ENCODE measurements at regions not wholly inside any gene's neighbourhood (a gene's known extent, or its start where the extent isn't known, plus 50 kb on each side); places are given as distances from the start of the nearest gene placed in this dataset.
"Not testable (repeated sequence)": the region's sequence is repeated elsewhere in the genome, so short reads cannot be mapped to it uniquely, and the experiment has no call there.

DNA sequence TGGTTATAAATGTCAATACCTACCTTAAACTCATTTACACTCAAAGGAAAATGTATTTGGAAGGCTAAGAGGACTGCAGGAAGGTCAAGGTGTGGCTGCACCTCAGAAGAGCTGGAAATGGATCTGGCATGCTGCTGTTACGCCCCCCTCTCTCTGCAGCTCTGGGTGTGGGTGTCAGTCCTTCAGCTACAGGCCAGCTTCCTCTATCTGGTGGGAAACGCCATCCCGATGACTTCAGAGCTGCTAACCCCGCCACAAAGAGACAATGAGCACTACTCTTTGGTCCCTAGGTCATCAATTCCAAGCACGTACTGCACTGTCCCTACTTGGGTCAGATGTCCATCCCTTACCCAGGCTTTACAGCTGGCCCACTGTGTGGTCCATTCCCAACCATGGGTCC is 74.2 kb downstream of the TEX35 start:
- H4K20me1 ChIP-seq (ENCODE audit: low read depth, low read length), result no peaks in the 10 kb centered on the region
- no peak overlapping the region for H3K9ac ChIP-seq (ENCODE audit: low read length)
- no peaks in the 10 kb centered on the region for H3K27me3 ChIP-seq (ENCODE audit: low read length)
- H3K4me3 ChIP-seq (ENCODE audit: insufficient read depth, low read length, poor library complexity, severe bottlenecking), result no peak overlapping the region
- peaks cover 7% of the 10 kb centered on the region for H3F3A ChIP-seq (ENCODE audit: insufficient read depth)
- peaks cover 13% of the 10 kb centered on the region; the same call in 1 of the 2 replicates for H3K36me3 ChIP-seq (ENCODE audit: low read length)
- TF ChIP-seq CTCF (IDR thresholded peaks at IDR 0.05; ENCODE audit: insufficient read depth, low read length, poor library complexity, severe bottlenecking), result no peak
- no peak for TF ChIP-seq EZH2phosphoT487 (conservative IDR thresholded peaks at IDR 0.05; ENCODE audit: low read length)
- no peak overlapping the region for H2AFZ ChIP-seq (ENCODE audit: low read depth, low read length, severe bottlenecking)
- H3K4me2 ChIP-seq (ENCODE audit: low read depth, low read length, poor library complexity, severe bottlenecking), result no peak overlapping the region
- H3K79me2 ChIP-seq (ENCODE audit: insufficient read depth, low read length), result no peaks in the 10 kb centered on the region
- no peaks in the 10 kb centered on the region for H3K9me2 ChIP-seq (replicated peaks; ENCODE audit: insufficient read depth, low read length)
- H3K27ac ChIP-seq (ENCODE audit: low read depth, low read length), result no peak overlapping the region
- peaks cover 16% of the 10 kb centered on the region; the same call in 1 of the 2 replicates for H3K9me3 ChIP-seq (ENCODE audit: insufficient read depth, low read length)

GRCh38 chr1:178587975-178588374 is 75.1 kb downstream of the TEX35 start:
- Histone ChIP-seq H2AFZ (ENCODE audit: low read depth, low read length, severe bottlenecking) (no peak overlapping the region), H3K27ac (ENCODE audit: low read depth, low read length) (peak overlapping the region; percentile 34; the same call in 1 of the 2 replicates)

DNA sequence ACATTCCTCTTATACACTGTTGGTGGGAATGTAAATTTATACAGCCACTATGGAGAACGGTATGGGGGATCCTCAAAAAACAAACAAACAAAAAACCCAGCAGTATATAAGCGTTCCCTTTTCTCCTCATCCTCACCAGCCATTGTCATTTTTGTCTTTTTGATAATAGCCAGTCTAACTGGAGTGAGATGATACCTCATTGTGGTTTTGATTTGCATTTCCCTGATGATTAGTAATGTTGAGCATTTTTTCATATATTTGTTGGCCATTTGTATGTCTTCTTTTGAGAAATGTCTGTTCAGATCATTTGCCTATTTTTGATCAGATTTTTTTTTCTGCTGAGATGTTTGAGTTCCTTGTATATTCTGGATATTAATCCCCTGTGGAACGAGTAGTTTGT is 76.1 kb downstream of the TEX35 start:
- not testable (repeated sequence) for H2AFZ ChIP-seq (ENCODE audit: low read depth, low read length, severe bottlenecking); H3F3A ChIP-seq (ENCODE audit: insufficient read depth); H3K79me2 ChIP-seq (ENCODE audit: insufficient read depth, low read length); H3K4me3 ChIP-seq (ENCODE audit: insufficient read depth, low read length, poor library complexity, severe bottlenecking); H3K9ac ChIP-seq (ENCODE audit: low read length); H3K27me3 ChIP-seq (ENCODE audit: low read length); H3K4me2 ChIP-seq (ENCODE audit: low read depth, low read length, poor library complexity, severe bottlenecking); H3K27ac ChIP-seq (ENCODE audit: low read depth, low read length); H3K9me2 ChIP-seq (replicated peaks; ENCODE audit: insufficient read depth, low read length); H4K20me1 ChIP-seq (ENCODE audit: low read depth, low read length)
- Histone ChIP-seq H3K36me3 (ENCODE audit: low read length) (peaks cover 13% of the 10 kb centered on the region; the same call in 1 of the 2 replicates), H3K9me3 (ENCODE audit: insufficient read depth, low read length) (peaks cover 16% of the 10 kb centered on the region; the same call in 1 of the 2 replicates)

More at GRCh38 chr1:178587975-178588374, 75.1 kb downstream of the TEX35 start:
- no peak overlapping the region for H3K4me3 ChIP-seq (ENCODE audit: insufficient read depth, low read length, poor library complexity, severe bottlenecking)
- H3K9me3 ChIP-seq (ENCODE audit: insufficient read depth, low read length), result peaks cover 16% of the 10 kb centered on the region; the same call in 1 of the 2 replicates
- H3K27me3 ChIP-seq (ENCODE audit: low read length), result no peaks in the 10 kb centered on the region
- H4K20me1 ChIP-seq (ENCODE audit: low read depth, low read length), result no peaks in the 10 kb centered on the region
- H3F3A ChIP-seq (ENCODE audit: insufficient read depth), result peaks cover 5% of the 10 kb centered on the region; the same call in 1 of the 2 replicates
- H3K36me3 ChIP-seq (ENCODE audit: low read length), result peaks cover 13% of the 10 kb centered on the region; the same call in 1 of the 2 replicates
- H3K79me2 ChIP-seq (ENCODE audit: insufficient read depth, low read length), result no peaks in the 10 kb centered on the region
- no peak for TF ChIP-seq CTCF (IDR thresholded peaks at IDR 0.05; ENCODE audit: insufficient read depth, low read length, poor library complexity, severe bottlenecking)
- no peak for TF ChIP-seq EZH2phosphoT487 (conservative IDR thresholded peaks at IDR 0.05; ENCODE audit: low read length)
- no peaks in the 10 kb centered on the region for H3K9me2 ChIP-seq (replicated peaks; ENCODE audit: insufficient read depth, low read length)
- H3K9ac ChIP-seq (ENCODE audit: low read length), result no peak overlapping the region
- H3K4me2 ChIP-seq (ENCODE audit: low read depth, low read length, poor library complexity, severe bottlenecking), result no peak overlapping the region

DNA sequence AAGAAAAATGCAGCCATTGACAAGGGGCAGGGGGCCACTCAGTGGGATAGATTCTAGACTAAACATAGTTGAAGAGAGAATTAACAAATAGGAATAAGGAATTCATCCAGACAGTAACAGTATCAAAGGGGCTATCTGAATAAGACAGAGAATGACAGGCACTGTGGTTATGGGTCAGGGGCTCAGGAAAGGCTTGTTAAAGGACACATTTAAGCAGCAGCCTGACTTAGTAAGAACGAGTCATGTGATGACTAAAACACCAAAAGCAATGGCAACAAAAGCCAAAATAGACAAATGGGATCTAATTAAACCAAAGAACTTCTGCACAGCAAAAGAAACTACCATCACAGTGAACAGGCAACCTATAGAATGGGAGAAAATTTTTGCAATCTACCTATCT is 78.9 kb downstream of the TEX35 start:
- not testable (repeated sequence) for H3K79me2 ChIP-seq (ENCODE audit: insufficient read depth, low read length); H3K27ac ChIP-seq (ENCODE audit: low read depth, low read length); H3K4me3 ChIP-seq (ENCODE audit: insufficient read depth, low read length, poor library complexity, severe bottlenecking); H4K20me1 ChIP-seq (ENCODE audit: low read depth, low read length); H3K9ac ChIP-seq (ENCODE audit: low read length); H3K9me2 ChIP-seq (replicated peaks; ENCODE audit: insufficient read depth, low read length); H3F3A ChIP-seq (ENCODE audit: insufficient read depth); H3K27me3 ChIP-seq (ENCODE audit: low read length); H2AFZ ChIP-seq (ENCODE audit: low read depth, low read length, severe bottlenecking); H3K4me2 ChIP-seq (ENCODE audit: low read depth, low read length, poor library complexity, severe bottlenecking)
- Histone ChIP-seq H3K9me3 (ENCODE audit: insufficient read depth, low read length) (peaks cover 16% of the 10 kb centered on the region; the same call in 1 of the 2 replicates), H3K36me3 (ENCODE audit: low read length) (peaks cover 13% of the 10 kb centered on the region; the same call in 1 of the 2 replicates)

Data from SU-DHL-6 (cell line).